ENCODE measurements at regions not wholly inside any gene's neighbourhood (a gene's known extent, or its start where the extent isn't known, plus 50 kb on each side); places are given as distances from the start of the nearest gene placed in this dataset.

DNA sequence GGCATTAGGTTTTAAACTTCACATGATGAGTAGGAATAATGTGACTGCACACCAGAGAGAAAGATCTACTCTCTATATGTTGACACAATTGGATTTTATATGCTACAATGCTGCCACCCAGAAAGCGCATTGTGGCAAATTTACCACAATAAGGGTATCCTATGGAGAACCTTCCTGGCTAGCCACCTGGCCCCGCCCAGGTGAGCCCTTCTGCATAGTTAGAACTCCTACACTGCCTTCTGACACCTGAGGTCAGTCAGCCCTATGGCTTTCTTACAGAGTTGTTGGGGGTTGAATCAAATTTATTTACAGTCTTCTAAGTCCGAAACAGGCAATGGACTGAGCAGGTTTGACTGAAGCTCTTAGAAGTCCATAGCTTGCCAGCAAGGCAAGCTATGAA lies 153.8 kb upstream of the S100G start:
- DNase-seq (ENCODE audit: low read depth): no peak

DNA sequence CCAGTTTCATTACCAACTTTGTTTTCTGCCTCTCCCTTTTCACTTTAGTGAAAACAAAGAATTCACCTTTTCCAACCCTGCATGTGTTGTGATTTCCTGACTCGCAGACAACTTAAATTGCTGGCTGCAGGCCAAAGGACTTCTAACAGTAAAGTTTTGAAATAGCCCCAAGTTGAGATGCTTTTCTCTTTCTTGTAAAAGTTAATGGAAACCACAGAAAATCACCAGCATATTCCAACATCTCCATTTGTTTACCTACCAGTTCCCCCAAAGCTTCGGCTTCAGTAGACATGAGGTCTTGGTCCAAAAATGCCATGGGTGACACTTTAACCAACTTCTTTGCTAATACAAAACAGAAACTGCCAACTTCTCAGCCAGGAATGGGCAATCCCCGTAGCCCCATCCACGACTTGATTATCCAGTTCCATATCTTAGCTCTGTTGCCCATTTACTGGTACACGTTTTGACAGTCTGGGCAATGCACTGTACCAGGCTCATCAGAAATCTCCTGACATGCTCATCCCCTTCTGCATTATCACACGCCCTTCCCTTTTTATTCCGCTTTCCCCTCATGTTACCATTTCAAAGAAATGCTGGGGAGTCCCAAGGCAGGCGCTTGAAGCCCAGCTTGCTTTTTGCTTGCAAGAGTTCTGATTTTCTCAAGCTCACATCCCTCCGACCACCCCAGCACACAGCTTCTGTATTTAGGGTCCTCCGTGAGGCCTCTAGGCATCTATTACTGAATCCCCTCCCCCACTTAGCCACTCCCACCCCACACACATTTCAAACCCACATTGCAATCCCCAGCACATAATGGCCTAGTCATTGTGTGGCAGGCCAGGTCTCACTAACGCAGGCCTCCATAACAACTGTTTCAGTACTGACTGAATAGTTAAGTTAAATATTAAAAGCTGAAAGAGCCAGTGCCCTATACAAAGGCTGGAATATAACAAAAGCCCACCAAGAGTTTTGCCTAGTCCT lies 137.9 kb upstream of the S100G start:
- no peak for DNase-seq (ENCODE audit: low read depth)

DNA sequence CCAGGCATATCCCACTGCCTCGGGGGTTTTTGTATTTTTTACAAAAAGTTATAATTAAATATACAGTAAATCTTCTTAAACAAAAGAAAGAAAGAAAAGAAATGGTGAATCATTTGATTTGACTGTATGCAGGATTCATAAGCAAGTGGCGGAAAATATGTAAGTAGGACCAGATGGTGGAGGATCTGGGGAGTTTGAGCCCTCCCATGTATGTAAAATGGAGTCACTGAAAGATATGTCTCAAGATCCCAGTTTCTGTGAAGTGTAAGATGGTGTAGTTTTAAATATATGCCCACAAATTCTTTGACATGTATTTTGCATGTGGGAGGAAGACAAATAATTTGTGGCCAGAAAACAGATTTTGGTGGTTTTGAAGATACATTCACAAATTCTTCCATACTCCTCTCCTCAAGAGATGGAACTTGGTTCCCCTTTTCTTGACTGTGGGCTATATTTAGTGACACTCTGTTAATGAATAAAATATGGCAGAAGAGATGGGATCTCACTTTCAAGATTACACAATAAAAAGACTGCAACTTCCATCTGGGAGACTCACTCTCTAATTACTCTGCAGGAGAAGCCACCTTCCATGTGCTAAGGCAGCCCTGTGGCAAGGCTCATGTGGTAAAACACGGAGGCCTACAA lies 133.6 kb upstream of the S100G start:
- DNase-seq (ENCODE audit: low read depth): no peak

DNA sequence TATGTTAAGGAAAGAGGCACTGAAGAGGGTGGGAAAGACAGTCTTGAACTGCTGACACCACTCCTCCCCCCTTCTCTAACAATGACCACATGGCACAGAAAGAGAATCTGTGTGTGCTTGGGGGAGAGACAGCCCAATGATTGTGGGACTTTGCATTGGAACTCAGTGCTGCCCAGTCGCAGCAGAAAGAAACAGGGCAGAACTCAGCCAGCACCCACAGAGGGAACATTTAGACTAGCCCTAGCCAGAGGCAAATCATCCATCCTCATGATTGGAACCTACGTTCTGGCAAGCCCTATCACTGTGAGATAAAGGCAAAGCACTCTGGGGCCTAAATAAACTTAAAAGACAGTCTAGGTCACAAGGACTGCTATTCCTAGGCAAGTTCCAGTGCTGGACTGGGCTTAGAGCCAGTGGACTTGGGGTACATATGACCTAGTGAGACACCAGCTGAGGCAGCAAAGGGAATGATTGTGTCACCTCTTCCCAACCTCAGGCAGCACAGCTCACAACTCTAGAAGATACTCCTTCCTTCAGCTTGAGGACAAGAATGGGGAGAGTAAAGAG lies 132.8 kb upstream of the S100G start:
- no peak for DNase-seq (ENCODE audit: low read depth)

DNA sequence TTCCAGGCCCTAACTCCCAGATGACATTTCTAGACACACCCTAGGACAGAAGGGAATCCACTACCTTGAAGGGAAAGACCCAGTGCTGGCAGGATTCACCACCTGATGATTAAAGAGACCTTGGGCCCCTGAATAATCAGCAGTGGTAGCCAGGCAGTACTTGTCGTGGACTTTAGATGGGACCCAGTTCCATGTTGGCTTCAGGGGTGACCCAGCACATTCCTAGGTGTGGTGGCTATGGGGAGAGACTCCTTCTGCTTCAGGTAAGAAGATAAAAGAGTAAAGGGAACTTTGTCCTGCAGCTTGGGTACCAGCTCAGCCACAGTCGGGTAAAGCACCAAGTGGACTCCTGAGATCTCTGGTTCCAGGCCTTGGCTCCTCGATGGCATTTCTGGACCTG lies 131.8 kb upstream of the S100G start:
- DNase-seq (ENCODE audit: low read depth): no peak

DNA sequence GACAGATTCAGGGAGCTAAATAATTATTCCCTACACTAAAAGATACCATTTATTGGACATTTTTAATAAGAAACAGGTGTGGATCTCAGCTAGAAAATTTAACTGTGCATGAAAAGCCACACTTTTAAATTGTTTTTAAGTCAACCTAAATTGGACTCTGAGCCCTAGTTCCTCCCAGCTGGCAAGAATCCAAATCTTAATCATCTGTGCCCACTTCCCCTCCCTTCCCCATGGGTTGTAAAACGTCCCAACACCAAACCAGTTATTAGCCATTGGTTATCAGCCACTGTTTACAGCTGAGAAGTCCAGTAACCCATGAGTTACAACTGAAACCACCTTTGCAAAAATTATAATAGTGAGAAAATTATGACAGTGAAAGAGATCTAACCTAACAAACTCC lies 125.6 kb upstream of the S100G start:
- no peak for DNase-seq (ENCODE audit: low read depth)

DNA sequence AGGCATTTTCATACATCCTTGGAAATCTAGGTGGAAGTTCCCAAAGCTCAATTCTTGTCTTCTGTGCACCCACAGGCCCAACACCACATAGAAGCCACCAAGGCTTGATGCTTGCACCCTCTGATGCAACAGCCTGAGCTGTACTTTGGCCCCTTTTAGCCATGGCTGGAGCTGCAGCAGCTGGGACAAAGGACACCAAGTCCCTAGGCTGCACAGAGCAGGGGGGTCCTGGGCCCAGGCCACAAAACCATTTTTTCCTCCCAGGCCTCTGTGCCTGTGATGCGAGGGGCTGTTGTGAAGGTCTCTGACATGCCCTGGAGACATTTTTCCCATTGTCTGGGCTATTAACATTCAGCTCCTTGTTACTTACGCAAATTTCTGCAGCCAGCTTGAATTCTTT lies 124.0 kb upstream of the S100G start:
- no peak for DNase-seq (ENCODE audit: low read depth)

DNA sequence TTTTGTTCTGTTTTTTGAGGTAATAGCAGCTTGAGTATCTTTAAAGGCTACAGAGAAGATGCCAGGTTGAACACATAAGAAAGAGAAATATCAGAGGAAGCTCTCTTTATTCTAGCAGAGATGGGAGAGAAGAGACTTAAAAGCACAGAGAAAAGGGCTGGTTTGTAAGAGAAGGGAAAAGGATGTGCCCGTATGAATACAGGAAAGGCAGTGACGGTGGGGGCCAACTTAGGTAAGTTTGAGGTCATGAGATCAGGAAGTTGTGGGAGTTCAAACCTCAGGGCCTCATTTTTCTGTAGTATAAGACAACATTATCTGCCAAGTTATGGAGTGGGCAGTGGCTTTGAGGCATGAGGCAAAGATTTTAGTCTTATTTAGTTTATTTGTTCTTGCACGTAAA lies 121.3 kb upstream of the S100G start:
- DNase-seq (ENCODE audit: low read depth): no peak

Data from stimulated activated CD8-positive, alpha-beta memory T cell treated with anti-CD3 and anti-CD28 coated beads, Interleukin-15, amount 100 ng/mL, for 24 hours (primary cell).